ENCODE measurements at regions not wholly inside any gene's neighbourhood (a gene's known extent, or its start where the extent isn't known, plus 50 kb on each side); places are given as distances from the start of the nearest gene placed in this dataset.
A peak's percentile ranks its signal among the peaks of the same experiment; 100 is the strongest.

DNA sequence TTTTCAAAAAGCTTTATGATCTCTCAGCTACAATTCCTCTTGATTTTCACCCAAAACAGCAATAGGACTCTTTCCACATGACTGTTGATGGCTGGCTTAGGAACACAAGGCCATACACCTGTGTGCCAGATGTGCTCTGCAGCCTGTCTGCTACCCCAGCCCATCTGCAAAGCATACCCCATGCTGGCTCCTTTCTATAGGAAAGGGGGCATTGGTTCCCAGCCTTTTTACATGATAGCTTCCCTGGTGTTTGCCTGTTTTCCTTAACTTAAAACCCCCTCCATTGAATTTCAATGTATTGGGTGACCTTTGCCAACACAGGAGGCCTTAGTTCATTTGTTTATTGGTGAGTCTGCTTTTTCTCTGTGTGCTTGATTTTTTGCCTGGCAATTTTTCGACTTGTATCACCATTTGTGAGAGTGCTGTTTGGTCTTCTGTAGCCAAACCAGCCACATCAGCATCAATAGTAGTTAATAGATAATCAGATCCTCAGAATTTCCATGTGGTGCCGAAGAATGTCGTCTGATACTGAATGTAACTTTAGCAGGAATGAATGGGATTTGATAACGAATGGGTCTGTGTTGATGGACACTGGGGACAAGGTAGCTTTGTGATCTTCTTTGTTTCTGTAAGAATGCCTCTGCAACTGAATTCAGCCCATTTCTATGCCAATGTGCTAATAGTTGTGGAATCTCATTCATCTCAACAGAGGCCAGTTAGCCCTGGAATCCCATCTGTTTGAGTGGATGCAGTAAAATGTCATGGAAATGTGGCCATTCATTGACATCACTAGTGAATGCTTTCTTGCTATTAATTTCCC lies 272.2 kb upstream of the RARB start:
- BruUV-seq (replicated peaks), result no TSS peak
- peak overlapping the region; percentile 60 for H3K9ac ChIP-seq (replicated peaks; ENCODE audit: extremely low read depth, insufficient read depth, low read length)
- H3K27me3 ChIP-seq (ENCODE audit: control insufficient read depth in 2 of 2, insufficient read depth in 2 of 2, low read length in 2 of 2), result no peaks in the 10 kb centered on the region
- FAIRE-seq (no peak), DNase-seq (ENCODE audit: low read depth, low spot score) (no peak)
- no peaks in the 10 kb centered on the region for H3K9me1 ChIP-seq (replicated peaks; ENCODE audit: control insufficient read depth, extremely low read depth, insufficient read depth, low read length)
- H3K79me2 ChIP-seq (ENCODE audit: control insufficient read depth, insufficient read depth, low read length), result no peaks in the 10 kb centered on the region
- dilution Hi-C loops (cut with MboI; ENCODE audit: extremely low pct_ligation_motif_present, low sequenced_read_pairs) (no loop called here), intact Hi-C loops (cut with micrococcal nuclease) (no loop called here)
- no peaks in the 10 kb centered on the region for H3K9me3 ChIP-seq (replicated peaks; ENCODE audit: control insufficient read depth, insufficient read depth, low read length)
- H2AFZ ChIP-seq (ENCODE audit: low read depth, low read length), result peak overlapping the region; percentile 46
- no peak overlapping the region for H3K4me2 ChIP-seq (ENCODE audit: insufficient read depth, low read length)
- ChIA-PET CTCF (interaction anchor here (1.3 kb wide), 2 partner anchors 11 to 437 kb away, joined by 3 to 4 read pairs; no protein-coding TSS in a partner anchor), POLR2A (interaction anchor here (0.7 kb wide), 1 partner anchor 49 kb away, joined by 6 read pairs; no protein-coding TSS in a partner anchor)
- H3K27ac ChIP-seq (ENCODE audit: insufficient read depth, low read depth, low read length), result peak overlapping the region; percentile 65
- H3K4me3 ChIP-seq (replicated peaks in 1 of 3; ENCODE audit: insufficient read depth in 1 of 3, low read depth in 1 of 3, low read length in 3 of 3), result no peak overlapping the region
- H4K20me1 ChIP-seq (replicated peaks; ENCODE audit: control insufficient read depth, extremely low read depth, insufficient read depth, low read length), result no peaks in the 10 kb centered on the region
- no peaks in the 10 kb centered on the region for H3K36me3 ChIP-seq (ENCODE audit: control insufficient read depth in 2 of 2, extremely low read depth in 1 of 2, insufficient read depth in 2 of 2, low read length in 2 of 2)
- H3K4me1 ChIP-seq (ENCODE audit: control insufficient read depth, extremely low read depth, insufficient read depth, low read length), result peaks cover 30% of the 10 kb centered on the region
- TF ChIP-seq GATA2 (IDR thresholded peaks at IDR 0.05; ENCODE audit: insufficient read depth, insufficient read length, low read depth, low read length) (no peak), MYC (IDR thresholded peaks at IDR 0.05; ENCODE audit: low read depth, low read length) (no peak), POLR2A (IDR thresholded peaks at IDR 0.05; ENCODE audit: low read depth, low read length) (no peak), JUN (IDR thresholded peaks at IDR 0.05; ENCODE audit: borderline replicate concordance, insufficient read depth, insufficient read length, low read depth) (no peak), FOS (IDR thresholded peaks at IDR 0.05; ENCODE audit: borderline replicate concordance, insufficient read depth, low read length) (no peak), POLR2AphosphoS5 (IDR thresholded peaks at IDR 0.05; ENCODE audit: insufficient read depth, low read depth, low read length) (no peak), EZH2 (IDR thresholded peaks at IDR 0.05; ENCODE audit: borderline replicate concordance, low read depth, low read length, severe bottlenecking) (no peak)
- TF ChIP-seq, protein P1, sequence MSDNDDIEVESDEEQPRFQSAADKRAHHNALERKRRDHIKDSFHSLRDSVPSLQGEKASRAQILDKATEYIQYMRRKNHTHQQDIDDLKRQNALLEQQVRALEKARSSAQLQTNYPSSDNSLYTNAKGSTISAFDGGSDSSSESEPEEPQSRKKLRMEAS (IDR thresholded peaks at IDR 0.05; ENCODE audit: insufficient read depth, insufficient read length), result no peak
- TF ChIP-seq, protein P2, sequence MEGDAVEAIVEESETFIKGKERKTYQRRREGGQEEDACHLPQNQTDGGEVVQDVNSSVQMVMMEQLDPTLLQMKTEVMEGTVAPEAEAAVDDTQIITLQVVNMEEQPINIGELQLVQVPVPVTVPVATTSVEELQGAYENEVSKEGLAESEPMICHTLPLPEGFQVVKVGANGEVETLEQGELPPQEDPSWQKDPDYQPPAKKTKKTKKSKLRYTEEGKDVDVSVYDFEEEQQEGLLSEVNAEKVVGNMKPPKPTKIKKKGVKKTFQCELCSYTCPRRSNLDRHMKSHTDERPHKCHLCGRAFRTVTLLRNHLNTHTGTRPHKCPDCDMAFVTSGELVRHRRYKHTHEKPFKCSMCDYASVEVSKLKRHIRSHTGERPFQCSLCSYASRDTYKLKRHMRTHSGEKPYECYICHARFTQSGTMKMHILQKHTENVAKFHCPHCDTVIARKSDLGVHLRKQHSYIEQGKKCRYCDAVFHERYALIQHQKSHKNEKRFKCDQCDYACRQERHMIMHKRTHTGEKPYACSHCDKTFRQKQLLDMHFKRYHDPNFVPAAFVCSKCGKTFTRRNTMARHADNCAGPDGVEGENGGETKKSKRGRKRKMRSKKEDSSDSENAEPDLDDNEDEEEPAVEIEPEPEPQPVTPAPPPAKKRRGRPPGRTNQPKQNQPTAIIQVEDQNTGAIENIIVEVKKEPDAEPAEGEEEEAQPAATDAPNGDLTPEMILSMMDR (IDR thresholded peaks at IDR 0.05; ENCODE audit: extremely low read depth in 1 of 2, insufficient read depth in 1 of 2, low read depth in 1 of 2, low read length in 2 of 2), result no peak

All from endothelial cell of umbilical vein (primary cell).